ENCODE measurements at regions not wholly inside any gene's neighbourhood (a gene's known extent, or its start where the extent isn't known, plus 50 kb on each side); places are given as distances from the start of the nearest gene placed in this dataset.

- Mint-ChIP-seq H3K9me3 (no peaks in the 10 kb centered on the region), H3K27ac (no peak overlapping the region), H3K4me3 (no peak overlapping the region), H3K4me1 (ENCODE audit: unreplicated experiment) (peaks cover 4% of the 10 kb centered on the region), H3K27me3 (no peaks in the 10 kb centered on the region), H3K36me3 (no peaks in the 10 kb centered on the region)
- TF ChIP-seq, protein P1, sequence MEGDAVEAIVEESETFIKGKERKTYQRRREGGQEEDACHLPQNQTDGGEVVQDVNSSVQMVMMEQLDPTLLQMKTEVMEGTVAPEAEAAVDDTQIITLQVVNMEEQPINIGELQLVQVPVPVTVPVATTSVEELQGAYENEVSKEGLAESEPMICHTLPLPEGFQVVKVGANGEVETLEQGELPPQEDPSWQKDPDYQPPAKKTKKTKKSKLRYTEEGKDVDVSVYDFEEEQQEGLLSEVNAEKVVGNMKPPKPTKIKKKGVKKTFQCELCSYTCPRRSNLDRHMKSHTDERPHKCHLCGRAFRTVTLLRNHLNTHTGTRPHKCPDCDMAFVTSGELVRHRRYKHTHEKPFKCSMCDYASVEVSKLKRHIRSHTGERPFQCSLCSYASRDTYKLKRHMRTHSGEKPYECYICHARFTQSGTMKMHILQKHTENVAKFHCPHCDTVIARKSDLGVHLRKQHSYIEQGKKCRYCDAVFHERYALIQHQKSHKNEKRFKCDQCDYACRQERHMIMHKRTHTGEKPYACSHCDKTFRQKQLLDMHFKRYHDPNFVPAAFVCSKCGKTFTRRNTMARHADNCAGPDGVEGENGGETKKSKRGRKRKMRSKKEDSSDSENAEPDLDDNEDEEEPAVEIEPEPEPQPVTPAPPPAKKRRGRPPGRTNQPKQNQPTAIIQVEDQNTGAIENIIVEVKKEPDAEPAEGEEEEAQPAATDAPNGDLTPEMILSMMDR (conservative IDR thresholded peaks at IDR 0.05) = no peak
- no peak for DNase-seq (ENCODE audit: extremely low spot score, unreplicated experiment)
Measured at GRCh38 chr3:160143482-160143881, 81.7 kb upstream of the C3orf80 start.

GRCh38 chr3:160150066-160150465, 75.2 kb upstream of the C3orf80 start:
- TF ChIP-seq, protein P1 (conservative IDR thresholded peaks at IDR 0.05) = no peak
- Mint-ChIP-seq H3K36me3 (no peaks in the 10 kb centered on the region), H3K9me3 (no peaks in the 10 kb centered on the region), H3K27ac (no peak overlapping the region), H3K27me3 (no peaks in the 10 kb centered on the region), H3K4me3 (no peak overlapping the region), H3K4me1 (ENCODE audit: unreplicated experiment) (peaks cover 6% of the 10 kb centered on the region)
- no peak for DNase-seq (ENCODE audit: extremely low spot score, unreplicated experiment)

DNA sequence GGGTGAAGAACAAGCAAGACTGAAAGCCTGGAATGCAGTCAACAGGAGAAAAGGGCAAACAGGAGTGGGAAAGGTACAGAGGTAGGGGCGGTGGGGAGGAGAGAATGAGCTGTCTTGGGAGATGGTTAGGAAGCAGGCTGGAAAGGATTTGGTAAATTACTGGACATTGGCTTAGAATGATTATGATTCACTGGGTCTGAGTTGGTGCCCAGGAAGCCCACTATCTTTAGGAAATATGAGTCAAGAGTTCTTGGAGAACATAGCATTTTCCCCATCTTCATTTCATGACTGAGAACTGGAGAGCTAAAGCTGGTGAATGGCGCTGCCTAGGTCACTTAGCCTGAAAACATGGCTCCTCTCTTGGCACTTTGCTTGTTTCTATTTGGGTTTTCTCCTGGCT, 74.7 kb upstream of the C3orf80 start:
- H3K4me1 Mint-ChIP-seq (ENCODE audit: unreplicated experiment) = peaks cover 6% of the 10 kb centered on the region
- H3K27ac Mint-ChIP-seq = no peak overlapping the region
- no peak for DNase-seq (ENCODE audit: extremely low spot score, unreplicated experiment)

DNA sequence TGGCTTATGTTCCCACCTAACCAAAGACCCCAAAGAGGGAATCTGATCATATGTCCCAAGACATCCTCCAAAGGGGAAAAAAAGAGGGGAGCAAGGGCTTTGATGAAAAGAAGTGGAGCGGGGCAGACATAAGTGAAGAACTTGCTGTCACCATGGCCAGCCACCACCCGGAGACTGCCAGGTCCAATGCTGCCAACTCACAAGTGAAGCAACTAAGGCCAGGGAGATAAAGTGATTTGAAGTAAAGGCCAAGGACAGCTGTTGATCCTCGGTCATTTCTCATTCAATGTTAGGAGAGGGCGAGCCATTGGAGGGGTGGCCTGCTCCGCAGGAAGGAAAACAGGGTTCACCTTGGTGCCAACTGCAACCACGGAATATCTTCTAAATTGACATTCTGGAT, 72.6 kb upstream of the C3orf80 start:
- Mint-ChIP-seq H3K4me3 (no peak overlapping the region), H3K27me3 (no peaks in the 10 kb centered on the region), H3K27ac (no peak overlapping the region), H3K36me3 (no peaks in the 10 kb centered on the region), H3K4me1 (ENCODE audit: unreplicated experiment) (peaks cover 6% of the 10 kb centered on the region), H3K9me3 (no peaks in the 10 kb centered on the region)
- TF ChIP-seq, protein P1 (conservative IDR thresholded peaks at IDR 0.05) = no peak
- DNase-seq (ENCODE audit: extremely low spot score, unreplicated experiment) = no peak

More for the DNA sequence above, 74.7 kb upstream of the C3orf80 start:
- no peaks in the 10 kb centered on the region for H3K36me3 Mint-ChIP-seq
- TF ChIP-seq, protein P1 (conservative IDR thresholded peaks at IDR 0.05) = no peak
- no peak overlapping the region for H3K4me3 Mint-ChIP-seq
- H3K9me3 Mint-ChIP-seq = no peaks in the 10 kb centered on the region
- no peaks in the 10 kb centered on the region for H3K27me3 Mint-ChIP-seq

DNA sequence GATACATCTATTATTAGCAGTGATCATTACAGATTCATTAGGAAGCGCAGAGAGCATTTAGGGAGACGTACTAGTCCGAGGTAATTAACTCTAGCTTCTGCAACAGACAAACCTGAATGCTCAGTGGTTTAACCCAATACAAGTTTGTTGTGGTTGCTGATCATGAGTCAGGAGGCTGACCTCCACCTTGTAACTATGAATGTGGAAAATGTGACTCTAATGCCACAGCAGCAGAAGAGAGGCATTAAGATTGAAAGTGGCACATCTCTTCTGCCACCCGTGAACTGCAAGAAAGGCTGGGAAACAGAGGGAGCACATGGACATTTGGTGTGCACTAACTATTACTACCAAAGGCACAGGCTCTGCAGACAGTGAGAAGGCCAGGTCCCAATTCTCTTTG, 71.2 kb upstream of the C3orf80 start:
- no peaks in the 10 kb centered on the region for H3K9me3 Mint-ChIP-seq

More for the DNA sequence above, 71.2 kb upstream of the C3orf80 start:
- Mint-ChIP-seq H3K27ac (no peak overlapping the region), H3K36me3 (no peaks in the 10 kb centered on the region), H3K4me3 (no peak overlapping the region), H3K4me1 (ENCODE audit: unreplicated experiment) (peaks cover 6% of the 10 kb centered on the region), H3K27me3 (peaks cover 5% of the 10 kb centered on the region)
- TF ChIP-seq, protein P1 (conservative IDR thresholded peaks at IDR 0.05) = no peak
- no peak for DNase-seq (ENCODE audit: extremely low spot score, unreplicated experiment)
